ENCODE measurements at regions not wholly inside any gene's neighbourhood (a gene's known extent, or its start where the extent isn't known, plus 50 kb on each side); places are given as distances from the start of the nearest gene placed in this dataset.
"Not testable (repeated sequence)": the region's sequence is repeated elsewhere in the genome, so short reads cannot be mapped to it uniquely, and the experiment has no call there.

DNA sequence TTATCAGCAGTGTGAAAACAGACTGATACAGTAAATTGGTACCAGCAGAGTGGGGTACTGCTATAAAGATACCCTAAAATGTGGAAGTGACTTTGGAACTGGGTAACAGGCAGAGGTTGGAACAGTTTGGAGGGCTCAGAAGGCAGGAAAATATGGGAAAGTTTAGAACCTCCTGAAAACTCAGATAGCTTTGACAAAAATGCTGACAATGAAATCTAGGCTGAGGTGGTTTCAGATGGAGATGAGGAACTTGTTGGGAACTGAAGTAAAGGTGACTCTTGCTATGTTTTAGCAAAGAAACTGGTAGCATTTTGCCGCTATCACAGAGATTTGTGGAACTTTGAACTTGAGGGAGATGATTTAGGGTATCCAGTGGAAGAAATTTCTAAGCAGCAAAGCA, 75.1 kb downstream of the ZNF518B start:
- TF ChIP-seq, protein P1, sequence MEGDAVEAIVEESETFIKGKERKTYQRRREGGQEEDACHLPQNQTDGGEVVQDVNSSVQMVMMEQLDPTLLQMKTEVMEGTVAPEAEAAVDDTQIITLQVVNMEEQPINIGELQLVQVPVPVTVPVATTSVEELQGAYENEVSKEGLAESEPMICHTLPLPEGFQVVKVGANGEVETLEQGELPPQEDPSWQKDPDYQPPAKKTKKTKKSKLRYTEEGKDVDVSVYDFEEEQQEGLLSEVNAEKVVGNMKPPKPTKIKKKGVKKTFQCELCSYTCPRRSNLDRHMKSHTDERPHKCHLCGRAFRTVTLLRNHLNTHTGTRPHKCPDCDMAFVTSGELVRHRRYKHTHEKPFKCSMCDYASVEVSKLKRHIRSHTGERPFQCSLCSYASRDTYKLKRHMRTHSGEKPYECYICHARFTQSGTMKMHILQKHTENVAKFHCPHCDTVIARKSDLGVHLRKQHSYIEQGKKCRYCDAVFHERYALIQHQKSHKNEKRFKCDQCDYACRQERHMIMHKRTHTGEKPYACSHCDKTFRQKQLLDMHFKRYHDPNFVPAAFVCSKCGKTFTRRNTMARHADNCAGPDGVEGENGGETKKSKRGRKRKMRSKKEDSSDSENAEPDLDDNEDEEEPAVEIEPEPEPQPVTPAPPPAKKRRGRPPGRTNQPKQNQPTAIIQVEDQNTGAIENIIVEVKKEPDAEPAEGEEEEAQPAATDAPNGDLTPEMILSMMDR (IDR thresholded peaks at IDR 0.05): not testable (repeated sequence)
- TF ChIP-seq POLR2A (IDR thresholded peaks at IDR 0.05): not testable (repeated sequence)
